ENCODE measurements at regions not wholly inside any gene's neighbourhood (a gene's known extent, or its start where the extent isn't known, plus 50 kb on each side); places are given as distances from the start of the nearest gene placed in this dataset.

DNA sequence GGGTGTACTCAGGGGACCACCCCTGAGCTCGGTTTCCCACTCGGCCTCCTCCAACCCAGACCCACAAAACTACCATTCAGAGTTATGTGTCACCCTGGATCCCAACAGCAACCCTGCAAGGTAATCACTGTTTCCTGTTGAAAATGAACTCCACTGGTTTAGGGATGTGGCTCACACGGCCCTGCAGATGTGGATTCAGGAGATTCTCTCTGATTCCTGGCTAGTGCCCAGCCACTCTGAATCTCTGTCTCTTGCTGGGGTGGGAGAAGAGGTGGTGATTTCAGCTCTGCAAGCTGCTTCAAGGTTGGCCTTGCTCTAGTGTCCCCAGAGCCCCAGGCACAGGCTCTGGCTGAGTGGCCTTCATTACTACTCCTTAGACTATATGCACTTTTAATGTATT, 1231.6 kb downstream of the TBC1D22A start:
- H4K20me1 ChIP-seq (ENCODE audit: insufficient read depth) = no peaks in the 10 kb centered on the region
- RAD21 ChIA-PET (ENCODE audit: low non-redundant PET in 1 of 2, low total read pairs in 2 of 2, uncharacterized antibody in 2 of 2, unreplicated experiment in 2 of 2) = no interaction called here
- H3K9ac ChIP-seq (ENCODE audit: low read length) = no peak overlapping the region
- H3K79me2 ChIP-seq (ENCODE audit: insufficient read depth, low read length) = no peaks in the 10 kb centered on the region
- intact Hi-C loops (cut with micrococcal nuclease) = no loop called here
- no peaks in the 10 kb centered on the region for H3K4me1 ChIP-seq (ENCODE audit: control insufficient read depth in 1 of 2, insufficient read depth in 2 of 2, low read length in 2 of 2)
- no peaks in the 10 kb centered on the region for H3K36me3 ChIP-seq (ENCODE audit: control insufficient read depth in 1 of 2, insufficient read depth in 2 of 2, low read length in 2 of 2)
- no peak overlapping the region for H3K27ac ChIP-seq (ENCODE audit: low read depth, low read length)
- no peak overlapping the region for H2AFZ ChIP-seq (ENCODE audit: low read depth, low read length, poor library complexity, severe bottlenecking)
- H3K9me2 ChIP-seq (ENCODE audit: insufficient read depth) = no peaks in the 10 kb centered on the region
- DNase-seq (ENCODE audit: low read depth, low spot score) (no peak), ATAC-seq (no peak)
- H3K4me3 ChIP-seq (replicated peaks in 1 of 2; ENCODE audit: low read depth in 1 of 2, low read length in 2 of 2) = no peak overlapping the region
- CTCF ChIA-PET = no interaction called here
- H3K4me2 ChIP-seq (ENCODE audit: low read length) = no peak overlapping the region
- POLR2A ChIA-PET = no interaction called here
- H3K9me3 ChIP-seq (ENCODE audit: control insufficient read depth in 1 of 2, insufficient read depth in 1 of 2, low read depth in 1 of 2, low read length in 2 of 2) = no peaks in the 10 kb centered on the region; a peak in 2 of 4 replicates
- no peak for TF ChIP-seq CEBPB (IDR thresholded peaks at IDR 0.05; ENCODE audit: low read depth)
- no peak for TF ChIP-seq EGR1 (IDR thresholded peaks at IDR 0.05; ENCODE audit: low read depth)
- TF ChIP-seq ELF1 (IDR thresholded peaks at IDR 0.05; ENCODE audit: borderline replicate concordance, low read depth) = no peak
- TF ChIP-seq ATF3 (IDR thresholded peaks at IDR 0.05) = no peak
- BruUV-seq (replicated peaks) = no TSS peak
- H3K27me3 ChIP-seq (ENCODE audit: insufficient read depth, low read length) = no peaks in the 10 kb centered on the region

- H3K9me3 ChIP-seq (ENCODE audit: control insufficient read depth in 1 of 2, insufficient read depth in 1 of 2, low read depth in 1 of 2, low read length in 2 of 2) = peaks cover 6 to 9% of the 10 kb centered on the region in 2 experiments; a peak in 2 of 4 replicates
- TF ChIP-seq MAX (IDR thresholded peaks at IDR 0.05) (no peak), CEBPB (IDR thresholded peaks at IDR 0.05; ENCODE audit: low read depth) (no peak), EGR1 (IDR thresholded peaks at IDR 0.05; ENCODE audit: low read depth) (no peak), EZH2phosphoT487 (IDR thresholded peaks at IDR 0.05; ENCODE audit: borderline replicate concordance) (no peak), RAD21 (IDR thresholded peaks at IDR 0.05; ENCODE audit: low read depth) (no peak), ELF1 (IDR thresholded peaks at IDR 0.05; ENCODE audit: borderline replicate concordance, low read depth) (no peak), ATF3 (IDR thresholded peaks at IDR 0.05) (no peak), SIN3A (IDR thresholded peaks at IDR 0.05; ENCODE audit: low read depth) (no peak), JUND (IDR thresholded peaks at IDR 0.05) (no peak), CBX3 (IDR thresholded peaks at IDR 0.05; ENCODE audit: low read depth) (no peak), POLR2A (IDR thresholded peaks at IDR 0.05; ENCODE audit: borderline replicate concordance, extremely low read depth, insufficient read depth, insufficient read length) (no peak), ZFX (IDR thresholded peaks at IDR 0.05) (no peak), SRF (IDR thresholded peaks at IDR 0.05; ENCODE audit: low read depth) (no peak), EZH2 (IDR thresholded peaks at IDR 0.05) (no peak), YY1 (IDR thresholded peaks at IDR 0.05; ENCODE audit: extremely low read depth, insufficient replicate concordance, low read depth, low read length) (no peak), POLR2AphosphoS5 (IDR thresholded peaks at IDR 0.05; ENCODE audit: low read depth, low read length) (no peak), SP1 (IDR thresholded peaks at IDR 0.05; ENCODE audit: low read depth) (no peak), FOSL1 (IDR thresholded peaks at IDR 0.05; ENCODE audit: low read depth) (no peak)
- TF ChIP-seq, protein P1, sequence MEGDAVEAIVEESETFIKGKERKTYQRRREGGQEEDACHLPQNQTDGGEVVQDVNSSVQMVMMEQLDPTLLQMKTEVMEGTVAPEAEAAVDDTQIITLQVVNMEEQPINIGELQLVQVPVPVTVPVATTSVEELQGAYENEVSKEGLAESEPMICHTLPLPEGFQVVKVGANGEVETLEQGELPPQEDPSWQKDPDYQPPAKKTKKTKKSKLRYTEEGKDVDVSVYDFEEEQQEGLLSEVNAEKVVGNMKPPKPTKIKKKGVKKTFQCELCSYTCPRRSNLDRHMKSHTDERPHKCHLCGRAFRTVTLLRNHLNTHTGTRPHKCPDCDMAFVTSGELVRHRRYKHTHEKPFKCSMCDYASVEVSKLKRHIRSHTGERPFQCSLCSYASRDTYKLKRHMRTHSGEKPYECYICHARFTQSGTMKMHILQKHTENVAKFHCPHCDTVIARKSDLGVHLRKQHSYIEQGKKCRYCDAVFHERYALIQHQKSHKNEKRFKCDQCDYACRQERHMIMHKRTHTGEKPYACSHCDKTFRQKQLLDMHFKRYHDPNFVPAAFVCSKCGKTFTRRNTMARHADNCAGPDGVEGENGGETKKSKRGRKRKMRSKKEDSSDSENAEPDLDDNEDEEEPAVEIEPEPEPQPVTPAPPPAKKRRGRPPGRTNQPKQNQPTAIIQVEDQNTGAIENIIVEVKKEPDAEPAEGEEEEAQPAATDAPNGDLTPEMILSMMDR (IDR thresholded peaks at IDR 0.05 in 2 of 3, conservative IDR thresholded peaks at IDR 0.05 in 1 of 3; ENCODE audit: borderline replicate concordance in 1 of 3, insufficient read depth in 1 of 3, low read depth in 2 of 3, low read length in 2 of 3) = no peak
- no peak overlapping the region for H3K4me2 ChIP-seq (ENCODE audit: low read length)
- CTCF ChIA-PET = no interaction called here
- RAD21 ChIA-PET (ENCODE audit: low non-redundant PET in 1 of 2, low total read pairs in 2 of 2, uncharacterized antibody in 2 of 2, unreplicated experiment in 2 of 2) = no interaction called here
- H3K4me3 ChIP-seq (replicated peaks in 1 of 2; ENCODE audit: low read depth in 1 of 2, low read length in 2 of 2) = no peak overlapping the region
- no peaks in the 10 kb centered on the region for H3K9me2 ChIP-seq (ENCODE audit: insufficient read depth)
- no peaks in the 10 kb centered on the region for H3K36me3 ChIP-seq (ENCODE audit: control insufficient read depth in 1 of 2, insufficient read depth in 2 of 2, low read length in 2 of 2)
- intact Hi-C loops (cut with micrococcal nuclease) = no loop called here
- H3K27ac ChIP-seq (ENCODE audit: low read depth, low read length) = no peak overlapping the region
- no TSS peak for BruUV-seq (replicated peaks)
- H4K20me1 ChIP-seq (ENCODE audit: insufficient read depth) = no peaks in the 10 kb centered on the region
- no peak for DNase-seq (ENCODE audit: low read depth, low spot score)
- H3K79me2 ChIP-seq (ENCODE audit: insufficient read depth, low read length) = no peaks in the 10 kb centered on the region
- H3K4me1 ChIP-seq (ENCODE audit: control insufficient read depth in 1 of 2, insufficient read depth in 2 of 2, low read length in 2 of 2) = no peaks in the 10 kb centered on the region
- H3K9ac ChIP-seq (ENCODE audit: low read length) = no peak overlapping the region
- ATAC-seq = no peak
- no peaks in the 10 kb centered on the region for H3K27me3 ChIP-seq (ENCODE audit: insufficient read depth, low read length)
- H2AFZ ChIP-seq (ENCODE audit: low read depth, low read length, poor library complexity, severe bottlenecking) = no peak overlapping the region
- POLR2A ChIA-PET = no interaction called here
These were observed 1228.0 kb downstream of the TBC1D22A start for GRCh38 chr22:47990481-47990880.
